ENCODE measurements at regions not wholly inside any gene's neighbourhood (a gene's known extent, or its start where the extent isn't known, plus 50 kb on each side); places are given as distances from the start of the nearest gene placed in this dataset.
"Not testable (repeated sequence)": the region's sequence is repeated elsewhere in the genome, so short reads cannot be mapped to it uniquely, and the experiment has no call there.

- ATAC-seq (no peak), DNase-seq (no peak)
- Histone ChIP-seq H3K4me3 (no peak overlapping the region), H3K4me1 (no peaks in the 10 kb centered on the region), H3K36me3 (no peaks in the 10 kb centered on the region), H3K27ac (no peak overlapping the region), H3K27me3 (no peaks in the 10 kb centered on the region), H3K9me3 (no peaks in the 10 kb centered on the region)
- TF ChIP-seq POLR2A (IDR thresholded peaks at IDR 0.05): no peak
- no peak for TF ChIP-seq CTCF (IDR thresholded peaks at IDR 0.05)
- intact Hi-C loops (cut with DNase I): no loop called here
Observed at GRCh38 chr9:32200241-32200640, 184.2 kb upstream of the ACO1 start.

GRCh38 chr9:32200896-32201295 is 183.5 kb upstream of the ACO1 start:
- ATAC-seq (no peak), DNase-seq (no peak)
- H3K27me3 ChIP-seq: no peaks in the 10 kb centered on the region
- H3K9me3 ChIP-seq: no peaks in the 10 kb centered on the region
- no peak overlapping the region for H3K4me3 ChIP-seq
- intact Hi-C loops (cut with DNase I): no loop called here
- H3K36me3 ChIP-seq: no peaks in the 10 kb centered on the region
- no peaks in the 10 kb centered on the region for H3K4me1 ChIP-seq
- no peak for TF ChIP-seq POLR2A (IDR thresholded peaks at IDR 0.05)
- no peak for TF ChIP-seq CTCF (IDR thresholded peaks at IDR 0.05)
- no peak overlapping the region for H3K27ac ChIP-seq

GRCh38 chr9:32209164-32209563 is 175.3 kb upstream of the ACO1 start:
- 53 to 63% (median 56%) methylated on average over 3 of the region's 3 CpGs for WGBS, 4 donors
- H3K27me3 ChIP-seq; DNase-seq; H3K4me1 ChIP-seq; H3K9me3 ChIP-seq; H3K4me3 ChIP-seq; ATAC-seq; H3K36me3 ChIP-seq; H3K27ac ChIP-seq; intact Hi-C loops (cut with DNase I): not testable (repeated sequence)

- no peak overlapping the region for H3K27ac ChIP-seq
- H3K9me3 ChIP-seq: no peaks in the 10 kb centered on the region
- intact Hi-C loops (cut with DNase I): no loop called here
- no peaks in the 10 kb centered on the region for H3K27me3 ChIP-seq
- no peaks in the 10 kb centered on the region for H3K4me1 ChIP-seq
- TF ChIP-seq CTCF (IDR thresholded peaks at IDR 0.05): no peak
- TF ChIP-seq POLR2A (IDR thresholded peaks at IDR 0.05): no peak
- H3K36me3 ChIP-seq: no peaks in the 10 kb centered on the region
- H3K4me3 ChIP-seq: no peak overlapping the region
- ATAC-seq (no peak), DNase-seq (no peak)
Observed at GRCh38 chr9:32218100-32218767, 166.2 kb upstream of the ACO1 start.

- H3K36me3 ChIP-seq: no peaks in the 10 kb centered on the region
- TF ChIP-seq CTCF (IDR thresholded peaks at IDR 0.05) (no peak), POLR2A (IDR thresholded peaks at IDR 0.05) (no peak)
- ATAC-seq (no peak), DNase-seq (no peak)
- no peak overlapping the region for H3K27ac ChIP-seq
- WGBS, 4 donors: 89 to 96% (median 94%) methylated on average over 2 of the region's 2 CpGs
- intact Hi-C loops (cut with DNase I): no loop called here
- H3K27me3 ChIP-seq: no peaks in the 10 kb centered on the region
- no peaks in the 10 kb centered on the region for H3K9me3 ChIP-seq
- no peak overlapping the region for H3K4me3 ChIP-seq
- H3K4me1 ChIP-seq: no peaks in the 10 kb centered on the region
Observed at GRCh38 chr9:32220750-32221149, 163.7 kb upstream of the ACO1 start.
